ENCODE measurements at regions not wholly inside any gene's neighbourhood (a gene's known extent, or its start where the extent isn't known, plus 50 kb on each side); places are given as distances from the start of the nearest gene placed in this dataset.
"Not testable (repeated sequence)": the region's sequence is repeated elsewhere in the genome, so short reads cannot be mapped to it uniquely, and the experiment has no call there.

- no peaks in the 10 kb centered on the region for H3K4me1 ChIP-seq (ENCODE audit: control insufficient read depth, insufficient read depth, low read length)
- H3K36me3 ChIP-seq (ENCODE audit: control insufficient read depth, insufficient read depth, low read length): no peaks in the 10 kb centered on the region
- no peaks in the 10 kb centered on the region for H3K27me3 ChIP-seq (ENCODE audit: control insufficient read depth, insufficient read depth, low read length)
- no CpG with 5 or more reads among the region's 4 CpGs for WGBS (ENCODE audit: insufficient coverage)
- no peaks in the 10 kb centered on the region for H3K9me3 ChIP-seq (ENCODE audit: control insufficient read depth, insufficient read depth, low read length)
- no peak overlapping the region for H3K27ac ChIP-seq (ENCODE audit: low read depth, low read length)
- DNase-seq (ENCODE audit: low read depth in 4 of 6, low spot score in 6 of 6): peak in 1 of 6 donors; percentile 66
- H3K4me3 ChIP-seq (ENCODE audit: low read depth, low read length): no peak overlapping the region
Observed at GRCh38 chr1:186255266-186255665, 119.8 kb downstream of the TPR start.

- DNase-seq (ENCODE audit: low read depth in 4 of 6, low spot score in 6 of 6): no peak
- H3K9me3 ChIP-seq (ENCODE audit: control insufficient read depth, insufficient read depth, low read length): no peaks in the 10 kb centered on the region
- no peaks in the 10 kb centered on the region for H3K36me3 ChIP-seq (ENCODE audit: control insufficient read depth, insufficient read depth, low read length)
- no peaks in the 10 kb centered on the region for H3K27me3 ChIP-seq (ENCODE audit: control insufficient read depth, insufficient read depth, low read length)
- no peak overlapping the region for H3K27ac ChIP-seq (ENCODE audit: low read depth, low read length)
- H3K4me1 ChIP-seq (ENCODE audit: control insufficient read depth, insufficient read depth, low read length): no peaks in the 10 kb centered on the region
- no CpG with 5 or more reads among the region's 1 CpG for WGBS (ENCODE audit: insufficient coverage)
- no peak overlapping the region for H3K4me3 ChIP-seq (ENCODE audit: low read depth, low read length)
Observed at GRCh38 chr1:186250529-186250928, 124.5 kb downstream of the TPR start.

GRCh38 chr1:186248608-186249007, 126.4 kb downstream of the TPR start:
- H3K27ac ChIP-seq (ENCODE audit: low read depth, low read length); H3K27me3 ChIP-seq (ENCODE audit: control insufficient read depth, insufficient read depth, low read length); H3K9me3 ChIP-seq (ENCODE audit: control insufficient read depth, insufficient read depth, low read length); H3K4me1 ChIP-seq (ENCODE audit: control insufficient read depth, insufficient read depth, low read length); H3K36me3 ChIP-seq (ENCODE audit: control insufficient read depth, insufficient read depth, low read length); H3K4me3 ChIP-seq (ENCODE audit: low read depth, low read length); DNase-seq (ENCODE audit: low read depth in 4 of 6, low spot score in 6 of 6): not testable (repeated sequence)
- no CpG with 5 or more reads among the region's 1 CpG for WGBS (ENCODE audit: insufficient coverage)

- WGBS (ENCODE audit: insufficient coverage): 69% methylated on average over 6 of the region's 6 CpGs
- no peaks in the 10 kb centered on the region for H3K27me3 ChIP-seq (ENCODE audit: control insufficient read depth, insufficient read depth, low read length)
- no peak for DNase-seq (ENCODE audit: low read depth in 4 of 6, low spot score in 6 of 6)
- H3K4me3 ChIP-seq (ENCODE audit: low read depth, low read length): no peak overlapping the region
- H3K4me1 ChIP-seq (ENCODE audit: control insufficient read depth, insufficient read depth, low read length): no peaks in the 10 kb centered on the region
- no peaks in the 10 kb centered on the region for H3K36me3 ChIP-seq (ENCODE audit: control insufficient read depth, insufficient read depth, low read length)
- no peak overlapping the region for H3K27ac ChIP-seq (ENCODE audit: low read depth, low read length)
- H3K9me3 ChIP-seq (ENCODE audit: control insufficient read depth, insufficient read depth, low read length): no peaks in the 10 kb centered on the region
Observed at GRCh38 chr1:186244825-186245224, 130.2 kb downstream of the TPR start.

Data from spinal cord (tissue), 9 donors.